ENCODE measurements at regions not wholly inside any gene's neighbourhood (a gene's known extent, or its start where the extent isn't known, plus 50 kb on each side); places are given as distances from the start of the nearest gene placed in this dataset.
"Not testable (repeated sequence)": the region's sequence is repeated elsewhere in the genome, so short reads cannot be mapped to it uniquely, and the experiment has no call there.

DNA sequence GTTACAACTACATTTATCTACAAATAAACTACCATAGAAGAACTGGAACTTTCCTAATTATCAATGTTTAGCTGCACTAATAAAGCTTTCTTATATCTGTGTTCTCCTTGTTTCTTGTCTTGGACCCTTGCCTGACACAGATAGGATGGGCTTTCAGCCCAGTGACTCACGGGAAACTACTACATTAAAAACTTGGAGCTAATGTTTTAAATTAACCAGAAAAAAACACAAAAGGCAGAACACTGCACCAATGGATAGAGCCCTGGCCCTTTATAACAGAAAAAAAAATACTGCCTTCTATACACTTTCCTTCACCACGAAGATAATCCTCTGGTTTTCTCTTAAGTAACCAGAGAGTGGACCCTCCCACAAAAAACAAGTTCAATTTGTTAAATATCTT, 223.9 kb downstream of the BCL2L11 start:
- TF ChIP-seq POLR2A (IDR thresholded peaks at IDR 0.05; ENCODE audit: borderline replicate concordance, extremely low read depth, insufficient read depth, insufficient read length); POLR2AphosphoS5 (IDR thresholded peaks at IDR 0.05; ENCODE audit: low read depth, low read length); ZFX (IDR thresholded peaks at IDR 0.05); CEBPB (IDR thresholded peaks at IDR 0.05; ENCODE audit: low read depth); EZH2 (IDR thresholded peaks at IDR 0.05); EZH2phosphoT487 (IDR thresholded peaks at IDR 0.05; ENCODE audit: borderline replicate concordance); YY1 (IDR thresholded peaks at IDR 0.05; ENCODE audit: extremely low read depth, insufficient replicate concordance, low read depth, low read length); SP1 (IDR thresholded peaks at IDR 0.05; ENCODE audit: low read depth): not testable (repeated sequence)
- TF ChIP-seq, protein P1, sequence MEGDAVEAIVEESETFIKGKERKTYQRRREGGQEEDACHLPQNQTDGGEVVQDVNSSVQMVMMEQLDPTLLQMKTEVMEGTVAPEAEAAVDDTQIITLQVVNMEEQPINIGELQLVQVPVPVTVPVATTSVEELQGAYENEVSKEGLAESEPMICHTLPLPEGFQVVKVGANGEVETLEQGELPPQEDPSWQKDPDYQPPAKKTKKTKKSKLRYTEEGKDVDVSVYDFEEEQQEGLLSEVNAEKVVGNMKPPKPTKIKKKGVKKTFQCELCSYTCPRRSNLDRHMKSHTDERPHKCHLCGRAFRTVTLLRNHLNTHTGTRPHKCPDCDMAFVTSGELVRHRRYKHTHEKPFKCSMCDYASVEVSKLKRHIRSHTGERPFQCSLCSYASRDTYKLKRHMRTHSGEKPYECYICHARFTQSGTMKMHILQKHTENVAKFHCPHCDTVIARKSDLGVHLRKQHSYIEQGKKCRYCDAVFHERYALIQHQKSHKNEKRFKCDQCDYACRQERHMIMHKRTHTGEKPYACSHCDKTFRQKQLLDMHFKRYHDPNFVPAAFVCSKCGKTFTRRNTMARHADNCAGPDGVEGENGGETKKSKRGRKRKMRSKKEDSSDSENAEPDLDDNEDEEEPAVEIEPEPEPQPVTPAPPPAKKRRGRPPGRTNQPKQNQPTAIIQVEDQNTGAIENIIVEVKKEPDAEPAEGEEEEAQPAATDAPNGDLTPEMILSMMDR (IDR thresholded peaks at IDR 0.05 in 2 of 3, conservative IDR thresholded peaks at IDR 0.05 in 1 of 3; ENCODE audit: borderline replicate concordance in 1 of 3, insufficient read depth in 1 of 3, low read depth in 2 of 3, low read length in 2 of 3): not testable (repeated sequence)
- TF ChIP-seq, protein P2, sequence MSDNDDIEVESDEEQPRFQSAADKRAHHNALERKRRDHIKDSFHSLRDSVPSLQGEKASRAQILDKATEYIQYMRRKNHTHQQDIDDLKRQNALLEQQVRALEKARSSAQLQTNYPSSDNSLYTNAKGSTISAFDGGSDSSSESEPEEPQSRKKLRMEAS (IDR thresholded peaks at IDR 0.05): not testable (repeated sequence)

Measured in HCT116 (cell line).